DMS79 treated with DMSO at 0.1 percent for 48 hours (cell line): ENCODE measurements at regions not wholly inside any gene's neighbourhood (a gene's known extent, or its start where the extent isn't known, plus 50 kb on each side); places are given as distances from the start of the nearest gene placed in this dataset.
"Not testable (repeated sequence)": the region's sequence is repeated elsewhere in the genome, so short reads cannot be mapped to it uniquely, and the experiment has no call there.

Source experiments
- DNase-seq: peaks from one replicate; lab custom pipeline; 2025; lab: John Stamatoyannopoulos, UW

DNA sequence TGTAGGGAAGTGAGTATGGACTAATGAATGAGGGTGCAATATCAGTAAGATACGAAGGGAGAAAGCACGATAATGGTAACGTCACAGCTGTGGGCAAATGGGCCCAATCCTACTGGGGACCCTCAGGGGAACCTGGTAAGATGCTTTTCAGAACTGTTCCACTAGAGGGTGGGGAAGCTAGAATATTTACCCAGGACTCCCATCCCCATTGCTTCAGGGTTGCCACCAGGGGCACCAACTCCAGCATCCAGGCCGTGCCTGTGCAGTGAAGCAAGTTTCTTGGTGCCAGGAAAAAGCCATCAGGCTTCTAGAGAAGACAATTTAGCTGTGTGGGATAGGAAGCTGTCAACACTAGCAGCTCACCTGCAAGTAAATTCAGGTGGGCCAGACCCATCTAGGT lies 409.3 kb downstream of the AGTPBP1 start:
- no peak for DNase-seq

DNA sequence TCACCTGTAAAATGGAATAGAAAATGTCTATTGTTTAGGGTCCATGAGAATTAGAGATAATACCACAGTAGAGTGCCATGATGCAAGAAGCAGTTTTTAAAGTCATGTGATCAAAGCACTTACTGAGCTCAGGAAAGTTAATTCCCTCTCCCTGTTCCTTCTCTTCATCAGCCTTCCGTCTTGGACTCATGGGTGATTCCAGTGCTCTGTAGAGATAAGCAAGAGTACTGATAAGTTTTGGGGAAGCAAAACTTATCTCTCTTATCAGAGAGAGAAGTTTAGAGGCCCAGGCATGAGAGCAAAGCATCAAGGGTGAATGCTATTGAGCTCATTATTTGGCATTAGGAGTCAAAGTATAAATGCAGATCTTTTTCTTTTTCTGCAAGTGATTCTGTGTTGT lies 410.1 kb downstream of the AGTPBP1 start:
- DNase-seq, result no peak

DNA sequence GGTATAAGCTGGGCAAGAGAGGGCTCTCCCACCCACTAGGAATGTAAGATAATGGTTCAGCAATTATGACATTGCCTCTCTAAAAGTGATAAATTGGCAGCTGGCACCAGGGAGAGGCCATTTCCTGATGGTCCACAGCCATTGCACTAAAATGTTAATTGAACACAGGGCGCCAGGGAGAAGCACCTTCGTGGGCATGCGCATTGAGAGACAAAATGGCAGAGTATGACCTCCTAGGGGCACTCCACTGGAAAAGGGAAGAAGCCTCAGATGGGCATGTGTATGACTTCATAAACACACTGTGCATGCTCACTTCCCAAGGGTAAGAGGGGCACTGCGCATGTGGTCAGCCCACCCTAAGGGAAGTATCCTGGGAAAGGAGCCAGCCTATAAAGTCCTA lies 419.2 kb downstream of the AGTPBP1 start:
- DNase-seq, result no peak

DNA sequence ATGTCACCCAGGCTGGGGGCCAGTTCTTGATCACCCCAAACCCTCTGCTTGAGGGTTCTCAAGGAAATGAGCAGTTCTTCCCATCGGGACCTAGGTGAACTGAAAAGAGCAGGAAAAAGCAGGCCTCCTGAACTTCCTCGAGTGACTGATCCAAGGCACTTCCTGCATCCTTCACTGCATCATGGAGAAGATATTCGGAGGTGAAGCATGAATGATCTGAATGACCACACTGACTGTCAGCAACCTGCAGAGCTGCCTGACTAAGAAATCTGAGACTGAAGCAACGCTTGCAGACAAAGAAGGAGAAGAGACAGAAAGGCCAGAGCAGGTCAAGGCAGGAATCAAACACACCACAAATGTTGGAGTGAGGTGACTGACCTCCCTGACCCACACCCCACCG lies 420.2 kb downstream of the AGTPBP1 start:
- DNase-seq, result no peak

DNA sequence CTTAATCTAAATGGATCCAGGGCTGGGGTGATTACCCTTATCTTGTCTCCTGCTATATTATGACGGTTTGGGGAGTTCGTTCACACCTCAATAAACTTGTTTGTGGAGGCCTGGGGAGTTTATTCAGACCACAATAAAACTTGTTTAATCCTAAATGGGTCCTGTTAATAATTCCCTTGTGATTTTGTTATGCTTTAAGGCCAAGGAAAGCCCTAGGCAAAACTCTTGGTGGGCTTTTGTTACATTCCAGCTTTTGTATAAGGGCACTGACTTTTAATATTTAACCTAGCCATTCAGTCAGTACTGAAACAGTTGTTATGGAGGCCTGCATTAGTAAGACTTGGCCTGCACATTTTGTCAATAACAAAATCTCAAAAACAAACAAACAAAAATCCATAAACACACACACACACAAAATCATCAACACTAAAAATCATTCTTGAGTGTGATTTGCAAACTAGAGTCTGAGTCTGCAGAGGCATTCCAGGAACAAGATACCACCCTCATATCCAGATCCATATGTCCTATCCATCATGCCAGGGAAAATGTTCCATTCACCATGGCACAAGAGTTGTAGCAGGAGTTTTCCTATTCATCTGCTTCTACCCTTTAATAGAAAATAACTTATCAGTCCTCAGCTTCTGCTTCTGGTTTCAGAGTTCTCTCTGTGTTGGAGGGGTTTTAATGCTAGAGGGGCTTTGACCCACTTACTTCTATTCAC lies 421.7 kb downstream of the AGTPBP1 start:
- no peak for DNase-seq

DNA sequence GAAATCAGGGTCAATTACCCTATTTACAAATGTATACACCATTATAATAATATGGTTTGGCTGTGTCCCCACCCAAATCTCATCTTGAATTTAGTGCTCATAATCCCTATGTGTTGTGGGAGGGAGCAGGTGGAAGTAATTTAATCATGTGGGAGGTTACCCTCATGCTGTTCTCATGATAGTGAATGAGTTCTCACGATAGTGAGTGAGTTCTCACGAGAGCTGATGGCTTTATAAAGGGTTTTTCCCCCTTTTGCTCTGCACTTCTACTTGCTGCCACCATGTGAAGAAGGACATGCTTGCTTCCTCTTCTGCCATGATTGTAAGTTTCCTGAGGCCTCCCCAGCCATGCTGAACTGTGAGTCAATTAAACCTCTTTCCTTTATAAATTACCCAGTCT lies 426.2 kb downstream of the AGTPBP1 start:
- DNase-seq, result not testable (repeated sequence)

DNA sequence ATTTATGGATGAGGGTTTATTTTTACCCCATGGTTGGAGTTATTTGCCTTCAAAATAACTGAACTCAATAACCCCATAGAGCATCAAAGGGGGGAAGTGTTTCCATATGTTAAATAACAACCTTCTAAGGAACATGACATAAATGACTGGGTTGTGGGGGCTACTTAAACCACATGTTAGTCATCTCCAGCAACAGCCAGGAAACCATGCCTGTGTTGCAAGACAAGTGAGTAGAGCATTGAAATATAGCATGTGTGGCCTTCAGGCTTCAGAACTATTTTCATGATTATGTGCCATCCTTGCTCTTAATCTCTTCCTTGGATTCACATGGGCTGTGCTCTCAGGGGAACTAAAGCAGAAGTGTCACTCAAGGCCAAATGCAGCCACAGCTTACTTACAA lies 431.2 kb downstream of the AGTPBP1 start:
- no peak for DNase-seq

DNA sequence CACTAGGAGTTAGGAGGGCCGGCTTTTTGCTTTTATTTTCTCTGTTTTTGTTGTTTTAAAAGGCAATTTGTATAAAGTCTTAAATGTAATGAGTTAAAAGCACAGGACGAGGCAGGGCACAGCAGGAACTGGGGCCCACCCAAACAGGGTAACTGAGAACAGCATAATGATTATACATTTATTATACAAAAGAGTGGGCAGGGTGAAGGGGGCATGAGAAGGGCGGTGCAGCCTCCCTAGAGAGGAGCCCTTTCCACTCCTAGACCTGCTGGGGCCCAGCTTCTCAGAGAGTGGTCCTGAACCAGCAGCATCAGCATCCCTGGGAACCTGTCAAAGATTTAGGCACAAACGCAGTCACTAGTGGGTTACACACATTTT lies 438.0 kb downstream of the AGTPBP1 start:
- no peak for DNase-seq

DNA sequence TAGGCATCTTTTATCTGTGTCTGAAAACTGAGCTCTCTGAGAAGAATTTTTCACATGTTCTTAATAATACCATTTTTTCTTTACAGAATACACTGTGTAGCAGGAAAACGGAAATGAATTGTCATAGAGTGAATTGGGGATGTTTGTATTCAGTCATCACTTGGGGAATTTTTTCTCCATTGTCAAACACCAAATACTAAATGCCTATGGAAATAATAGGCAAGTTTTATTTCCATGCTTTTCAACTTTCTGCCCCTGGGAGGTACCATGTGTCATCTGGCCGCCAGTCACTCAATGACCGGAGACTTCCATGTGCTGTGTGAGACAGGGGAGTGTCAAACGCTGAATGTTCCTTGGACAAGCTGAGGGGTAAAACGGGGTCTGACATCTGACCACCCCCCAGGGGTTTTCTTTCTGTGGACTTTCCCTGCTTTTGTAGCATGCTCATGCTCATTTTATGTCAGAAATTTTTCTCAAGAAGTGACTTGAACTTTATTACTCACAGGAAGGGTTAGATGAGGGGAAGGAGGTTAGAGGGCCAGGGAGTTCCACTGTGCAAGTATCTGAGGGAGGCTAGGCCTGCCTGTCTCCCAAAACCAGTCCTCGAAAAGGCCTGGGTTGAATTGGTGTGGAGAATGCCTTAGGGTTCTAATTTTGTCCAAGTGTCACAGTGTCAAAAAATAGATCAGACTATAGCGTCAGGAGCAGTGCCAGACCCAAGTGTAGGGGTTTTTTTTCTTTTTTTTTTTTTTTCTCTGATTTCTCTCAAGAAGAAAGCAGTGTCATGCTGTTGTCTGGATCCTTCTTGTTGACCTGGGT lies 438.6 kb downstream of the AGTPBP1 start:
- DNase-seq, result no peak

DNA sequence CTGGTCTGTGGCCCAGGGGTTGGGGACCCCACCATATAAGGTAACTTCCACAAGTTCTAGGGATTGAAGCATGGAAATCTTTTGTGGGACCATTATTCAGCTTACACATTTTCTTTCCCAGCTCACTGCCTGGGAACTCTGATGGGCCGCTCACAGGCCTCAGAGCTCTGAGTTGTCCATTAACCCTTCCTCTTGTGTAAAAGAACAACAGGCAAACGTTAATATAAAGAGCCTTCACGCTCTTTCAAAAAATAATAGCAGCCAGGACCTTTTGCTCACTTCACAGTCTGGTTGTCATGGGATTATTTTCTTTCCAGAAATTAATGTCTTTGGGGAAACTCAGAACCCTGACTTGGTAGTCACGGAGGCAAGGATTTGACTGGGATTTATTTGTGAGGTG lies 443.3 kb downstream of the AGTPBP1 start:
- no peak for DNase-seq

DNA sequence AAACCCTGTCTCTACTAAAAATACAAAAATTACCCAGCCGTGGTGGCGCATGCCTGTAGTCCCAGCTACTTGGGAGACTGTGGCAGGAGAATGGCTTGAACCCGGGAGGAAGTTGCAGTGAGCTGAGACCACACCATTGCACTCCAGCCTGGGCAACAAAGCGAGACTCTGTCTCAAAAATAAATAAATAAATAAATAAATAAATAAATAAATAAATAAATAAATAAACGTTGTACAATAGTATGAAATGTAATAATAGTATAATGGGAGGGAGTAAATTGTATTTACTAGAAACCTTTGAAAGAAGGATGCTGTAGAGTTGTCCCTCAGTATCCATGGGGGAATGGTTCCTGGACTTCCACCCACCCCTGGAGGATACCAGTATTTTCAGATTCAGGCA lies 446.5 kb downstream of the AGTPBP1 start:
- DNase-seq, result not testable (repeated sequence)

DNA sequence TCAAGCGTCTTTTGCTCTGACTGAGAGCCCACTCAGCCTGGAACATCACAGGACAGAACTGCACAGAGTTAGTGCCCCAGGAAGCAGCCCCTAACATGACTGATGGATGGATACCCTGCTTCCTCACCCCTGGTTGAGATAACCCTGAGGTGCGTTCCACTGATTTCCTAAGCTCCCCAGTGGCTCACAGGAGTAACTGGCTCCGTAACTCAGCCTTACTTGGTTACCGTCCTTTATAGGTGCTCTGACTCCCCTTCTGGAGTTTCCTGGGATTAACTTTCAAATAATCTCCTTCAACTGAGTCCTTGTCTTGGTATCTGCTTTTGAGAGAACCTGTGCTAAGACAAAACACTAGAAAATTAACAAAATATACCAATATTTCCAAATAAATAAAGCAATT lies 449.5 kb downstream of the AGTPBP1 start:
- DNase-seq, result no peak

DNA sequence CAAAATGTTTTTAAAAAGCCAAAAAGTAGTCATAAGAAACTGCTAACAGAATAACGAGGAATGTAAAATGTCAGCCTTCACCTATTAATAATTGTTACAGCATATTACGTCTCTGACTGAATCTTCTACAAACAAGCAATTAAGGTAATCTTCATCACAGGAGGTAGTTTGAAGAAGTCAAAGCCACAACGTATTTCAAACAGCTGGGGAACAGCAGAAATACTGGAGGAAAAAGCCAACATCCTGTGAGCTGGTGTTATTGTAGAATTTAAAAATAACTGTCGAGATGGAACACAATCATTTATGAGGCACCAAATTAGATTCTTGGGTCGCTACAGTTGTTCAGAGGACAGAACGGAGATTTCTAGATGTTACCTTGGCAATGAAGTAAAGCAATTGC lies 450.5 kb downstream of the AGTPBP1 start:
- DNase-seq, result no peak

DNA sequence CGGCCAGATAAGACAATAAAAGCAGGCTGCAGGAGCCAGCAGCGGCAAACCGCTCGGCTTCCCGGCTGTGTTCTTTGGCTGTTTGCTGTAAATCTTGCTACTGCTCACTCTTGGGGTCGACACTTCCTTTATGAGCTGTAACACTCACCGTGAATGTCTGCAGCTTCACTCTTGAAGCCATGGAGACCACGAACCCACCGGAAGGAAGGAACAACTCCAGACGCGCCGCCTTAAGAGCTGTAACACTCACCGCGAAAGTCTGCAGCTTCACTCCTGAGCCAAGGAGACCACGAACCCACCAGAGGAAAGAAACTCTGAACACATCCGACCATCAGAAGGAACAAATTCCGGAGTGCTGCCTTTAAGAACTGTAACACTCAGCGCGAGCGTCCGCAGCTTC lies 451.7 kb downstream of the AGTPBP1 start:
- no peak for DNase-seq

DNA sequence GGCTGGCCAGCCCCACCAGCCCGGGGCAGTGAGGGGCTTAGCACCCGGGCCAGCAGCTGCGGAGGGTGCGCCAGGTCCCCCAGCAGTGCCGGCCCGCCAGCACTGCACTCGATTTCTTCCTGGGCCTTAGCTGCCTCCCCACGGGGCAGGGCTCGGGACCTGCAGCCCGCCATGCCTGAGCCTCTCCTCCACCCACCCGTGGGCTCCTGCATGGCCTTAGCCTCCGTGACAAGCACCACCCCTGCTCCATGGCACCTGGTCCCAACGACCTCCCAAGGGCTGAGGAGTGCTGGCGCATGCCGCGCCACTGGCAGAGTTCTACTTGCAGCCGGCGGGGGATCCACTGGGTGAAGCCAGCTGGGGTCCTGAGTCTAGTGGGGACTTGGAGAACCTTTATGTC lies 452.6 kb downstream of the AGTPBP1 start:
- no peak for DNase-seq

DNA sequence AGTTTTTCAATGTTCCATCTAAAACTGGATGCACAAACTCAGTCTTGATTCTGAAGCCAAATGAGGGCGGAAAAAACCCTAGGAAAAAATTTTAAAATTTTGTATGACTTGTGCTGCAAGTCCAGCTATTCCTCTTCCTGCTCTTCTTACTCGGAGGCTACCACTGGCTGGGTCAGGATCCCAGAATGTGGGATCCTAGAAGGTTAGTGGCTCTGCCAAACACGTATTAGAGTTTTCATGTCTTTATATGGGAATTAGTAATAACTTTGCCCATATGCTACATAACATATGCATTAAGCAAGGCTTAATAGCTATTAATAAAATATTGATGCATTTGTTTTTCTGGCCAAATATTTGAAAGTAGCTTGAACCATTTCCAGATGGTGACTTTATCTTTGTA lies 458.3 kb downstream of the AGTPBP1 start:
- DNase-seq, result no peak

DNA sequence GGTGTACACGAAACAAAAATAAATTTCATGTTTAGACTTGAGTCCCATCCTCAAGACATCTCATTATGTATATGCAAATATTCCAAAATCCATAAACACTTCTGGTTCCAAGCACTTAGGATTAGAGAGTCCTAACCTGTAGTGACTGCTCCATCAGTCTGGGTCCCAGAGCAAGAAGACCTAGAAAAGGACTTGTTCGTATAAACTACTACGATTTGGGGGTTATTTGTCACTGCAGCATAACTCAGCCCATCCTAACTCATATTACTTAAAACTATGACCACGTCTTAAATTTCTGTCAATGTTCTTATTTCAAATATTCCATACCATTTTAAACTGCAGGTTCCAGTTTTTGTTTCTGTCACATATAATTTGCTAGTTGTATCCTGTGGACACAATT lies 463.0 kb downstream of the AGTPBP1 start:
- DNase-seq, result no peak

DNA sequence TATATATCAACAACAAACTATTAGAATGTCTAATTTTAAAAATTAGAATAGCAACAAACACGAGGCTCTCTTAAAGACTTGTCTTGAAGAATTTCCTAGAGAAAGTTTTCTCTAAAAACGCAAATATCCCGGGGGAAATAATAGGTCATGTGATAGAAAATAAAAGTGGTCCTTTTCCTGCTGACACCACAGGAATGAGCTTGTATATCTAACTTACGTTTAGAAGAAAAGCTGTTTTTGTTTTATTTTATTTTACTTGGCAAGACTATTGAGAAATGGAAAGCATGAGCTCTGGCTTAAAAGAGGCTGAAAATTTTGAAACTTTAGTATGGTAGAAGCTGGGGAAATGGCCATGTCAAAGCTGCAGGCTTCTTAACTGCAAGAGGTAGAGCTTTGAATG lies 465.0 kb downstream of the AGTPBP1 start:
- DNase-seq, result no peak

DNA sequence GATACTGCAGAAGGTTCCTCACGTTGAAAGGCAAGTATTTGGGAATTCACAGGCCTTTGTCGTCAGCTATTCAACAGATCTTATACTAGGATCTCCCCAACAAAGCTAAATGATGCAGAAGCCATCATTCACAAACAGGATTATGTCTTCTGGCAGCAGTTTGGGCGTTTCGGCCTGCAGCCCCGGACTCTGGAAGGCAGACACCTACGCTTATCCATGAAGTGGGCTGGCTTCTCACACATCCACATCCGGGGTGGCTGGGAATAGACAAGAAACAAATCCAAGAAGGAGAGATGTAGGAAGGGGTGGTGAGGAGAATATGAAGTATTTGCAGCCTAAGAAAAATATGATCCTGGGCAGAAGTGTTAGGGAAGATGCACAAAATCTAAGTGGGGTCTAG lies 471.9 kb downstream of the AGTPBP1 start:
- no peak for DNase-seq

DNA sequence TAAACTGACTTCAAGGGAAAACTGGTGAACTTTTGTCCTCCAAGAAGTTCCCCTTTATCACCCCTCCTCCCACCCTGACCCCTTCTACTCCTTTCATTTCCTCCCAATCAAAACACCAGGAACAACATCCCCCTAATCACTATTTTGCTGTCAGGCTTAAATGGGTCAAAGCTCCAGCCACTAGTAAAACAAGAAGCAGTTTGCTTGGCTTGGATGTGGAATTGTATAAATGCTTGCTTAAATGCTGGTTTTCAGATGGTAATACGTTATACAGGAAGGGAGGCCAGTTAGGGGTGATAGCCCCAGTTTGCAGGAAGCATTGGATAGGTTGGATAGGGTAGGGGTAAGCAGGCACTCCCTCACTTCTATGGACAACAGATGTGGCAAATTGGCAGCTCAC lies 473.6 kb downstream of the AGTPBP1 start:
- DNase-seq, result no peak

DNA sequence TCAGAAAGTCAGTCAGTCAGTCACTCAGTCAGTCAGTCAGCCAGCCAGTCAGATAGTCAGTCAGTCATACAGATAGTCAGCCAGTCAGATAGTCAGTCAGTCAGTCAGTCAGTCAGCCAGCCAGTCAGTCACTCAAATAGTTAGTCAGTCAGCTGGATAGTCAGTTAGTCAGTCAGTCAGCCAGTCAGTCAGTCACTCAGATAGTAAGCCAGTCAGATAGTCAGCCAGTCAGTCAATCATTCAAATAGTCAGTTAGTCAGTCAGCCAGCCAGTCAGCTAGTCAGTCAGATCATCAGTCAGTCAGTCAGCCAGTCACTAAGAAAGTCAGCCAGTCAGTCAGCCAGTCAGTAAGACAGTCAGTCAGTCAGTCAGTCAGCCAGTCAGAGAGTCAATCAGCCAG lies 477.1 kb downstream of the AGTPBP1 start:
- no peak for DNase-seq

DNA sequence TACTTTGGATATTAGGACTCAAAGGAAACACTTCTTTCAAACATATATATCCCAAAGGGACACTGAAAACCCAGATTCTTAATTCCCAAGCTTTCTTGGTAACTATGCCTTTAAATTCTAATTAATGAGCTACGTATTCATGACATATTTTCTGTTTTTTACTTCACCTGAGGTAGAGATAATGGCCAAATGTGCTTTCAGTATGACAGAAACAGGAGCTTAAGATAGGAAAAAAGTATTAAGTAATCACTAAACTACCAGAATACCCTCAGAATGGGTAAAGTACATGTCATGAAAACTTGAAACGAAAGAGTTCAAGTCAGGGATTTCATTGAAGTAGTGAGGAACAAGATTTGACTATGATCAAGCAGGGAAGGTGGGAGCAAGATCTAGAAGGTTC lies 478.5 kb downstream of the AGTPBP1 start:
- no peak for DNase-seq

DNA sequence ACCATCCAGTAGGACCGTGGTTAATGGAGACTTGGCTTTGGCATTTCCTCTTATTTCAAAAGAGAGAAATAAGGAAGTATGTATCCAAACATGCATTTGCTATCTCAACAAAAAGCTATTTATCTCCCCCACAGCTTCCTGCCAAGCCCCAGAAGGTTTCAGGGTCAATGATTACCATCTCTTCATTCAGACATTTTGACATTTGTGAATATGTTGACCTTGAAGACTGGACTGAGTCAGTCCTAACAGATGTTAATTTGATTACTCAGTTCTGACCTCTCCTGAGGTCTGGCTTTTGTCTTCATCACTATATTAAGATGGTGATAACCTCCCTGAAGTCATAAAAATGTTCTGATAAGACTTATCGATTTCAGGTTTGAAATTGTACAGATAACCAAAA lies 479.4 kb downstream of the AGTPBP1 start:
- no peak for DNase-seq
